GM18909 (cell line): ENCODE measurements at regions not wholly inside any gene's neighbourhood (a gene's known extent, or its start where the extent isn't known, plus 50 kb on each side); places are given as distances from the start of the nearest gene placed in this dataset.
"Not testable (repeated sequence)": the region's sequence is repeated elsewhere in the genome, so short reads cannot be mapped to it uniquely, and the experiment has no call there.

Source experiments
- ATAC-seq: cut with Tn5 transposase; IDR thresholded peaks from one replicate; pipeline ENCODE4 v1.9.1; 2021; ENCODE audit warnings: mild to moderate bottlenecking; ENCODE audit not compliant: unreplicated experiment, poor library complexity

GRCh38 chr2:173463846-173464245, 109.2 kb downstream of the CDCA7 start:
- ATAC-seq: no peak

GRCh38 chr2:173467751-173468150, 113.1 kb downstream of the CDCA7 start:
- ATAC-seq: no peak

- no peak for ATAC-seq
Measured at GRCh38 chr2:173468266-173468793, 113.7 kb downstream of the CDCA7 start.

- ATAC-seq: no peak
Measured at GRCh38 chr2:173472112-173472511, 117.4 kb downstream of the CDCA7 start.

GRCh38 chr2:173483137-173483536, 128.5 kb downstream of the CDCA7 start:
- ATAC-seq: no peak

GRCh38 chr2:173488861-173489260, 134.2 kb downstream of the CDCA7 start:
- no peak for ATAC-seq

- no peak for ATAC-seq
Measured at GRCh38 chr2:173491418-173491817, 136.7 kb downstream of the CDCA7 start.

- no peak for ATAC-seq
Measured at GRCh38 chr2:173493874-173494273, 139.2 kb downstream of the CDCA7 start.

- no peak for ATAC-seq
Measured at GRCh38 chr2:173496746-173497145, 142.1 kb downstream of the CDCA7 start.

GRCh38 chr2:173500953-173501352, 146.3 kb downstream of the CDCA7 start:
- no peak for ATAC-seq

- no peak for ATAC-seq
Measured at GRCh38 chr2:173502296-173502695, 147.6 kb downstream of the CDCA7 start.

- no peak for ATAC-seq
Measured at GRCh38 chr2:173511357-173511756, 156.7 kb downstream of the CDCA7 start.

GRCh38 chr2:173511942-173512341, 157.3 kb downstream of the CDCA7 start:
- ATAC-seq: no peak

- no peak for ATAC-seq
Measured at GRCh38 chr2:173513107-173513727, 158.5 kb downstream of the CDCA7 start.

GRCh38 chr2:173520918-173521317, 166.2 kb downstream of the CDCA7 start:
- ATAC-seq: no peak

GRCh38 chr2:173521450-173522192, 166.9 kb downstream of the CDCA7 start:
- ATAC-seq: no peak

GRCh38 chr2:173523497-173523896, 168.8 kb downstream of the CDCA7 start:
- ATAC-seq: no peak

- no peak for ATAC-seq
Measured at GRCh38 chr2:173524256-173524955, 169.7 kb downstream of the CDCA7 start.

GRCh38 chr2:173532732-173533531, 178.3 kb downstream of the CDCA7 start:
- ATAC-seq: not testable (repeated sequence)

- ATAC-seq: no peak
Measured at GRCh38 chr2:173537694-173538093, 183.0 kb downstream of the CDCA7 start.
